HG02852 (cell line): ENCODE measurements at regions not wholly inside any gene's neighbourhood (a gene's known extent, or its start where the extent isn't known, plus 50 kb on each side); places are given as distances from the start of the nearest gene placed in this dataset.

Experiments used
- ATAC-seq: cut with Tn5 transposase; IDR thresholded peaks from one replicate; pipeline ENCODE4 v1.9.1; 2021; ENCODE audit warnings: mild to moderate bottlenecking, moderate library complexity; ENCODE audit not compliant: unreplicated experiment

DNA sequence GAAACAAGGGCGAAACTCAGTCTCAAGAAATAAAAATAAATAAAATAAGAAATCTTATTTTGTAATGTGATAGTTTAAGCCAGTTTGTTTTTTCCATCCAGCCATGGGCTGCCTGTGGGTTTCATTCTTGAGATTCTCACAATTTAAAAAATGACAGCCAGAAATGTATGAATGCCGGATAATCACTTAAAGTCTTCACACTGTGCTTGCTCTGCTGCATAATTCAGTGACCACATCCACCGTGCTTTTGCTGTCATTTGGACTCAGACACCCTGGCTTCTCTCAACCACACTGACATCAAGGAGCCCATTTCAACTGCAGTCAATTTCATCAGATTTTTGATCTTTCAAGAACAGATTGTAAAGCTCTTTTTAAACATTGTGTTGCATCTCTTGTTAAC lies 61.0 kb upstream of the DAPK1 start:
- ATAC-seq = no peak

- ATAC-seq = no peak
Measured at GRCh38 chr9:87437966-87438365, 59.7 kb upstream of the DAPK1 start.

DNA sequence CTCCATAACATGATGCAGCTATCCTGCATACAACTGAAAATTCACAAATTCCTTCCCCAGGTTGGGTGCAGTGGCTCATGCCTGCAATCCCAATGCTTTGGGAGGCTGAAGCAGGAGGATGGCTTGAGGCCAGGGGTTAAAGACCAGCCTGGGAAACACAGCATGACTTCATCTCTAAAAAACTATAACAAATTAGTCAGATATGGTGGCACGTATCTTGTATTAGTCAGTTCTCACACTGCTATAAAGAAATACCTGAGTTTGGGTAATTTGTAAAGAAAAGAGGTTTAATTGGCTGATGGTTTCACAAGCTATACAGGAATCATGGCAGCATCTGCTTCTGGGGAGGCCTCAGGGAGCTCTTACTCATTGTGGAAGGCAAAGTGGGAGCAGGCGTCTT lies 56.4 kb upstream of the DAPK1 start:
- no peak for ATAC-seq

DNA sequence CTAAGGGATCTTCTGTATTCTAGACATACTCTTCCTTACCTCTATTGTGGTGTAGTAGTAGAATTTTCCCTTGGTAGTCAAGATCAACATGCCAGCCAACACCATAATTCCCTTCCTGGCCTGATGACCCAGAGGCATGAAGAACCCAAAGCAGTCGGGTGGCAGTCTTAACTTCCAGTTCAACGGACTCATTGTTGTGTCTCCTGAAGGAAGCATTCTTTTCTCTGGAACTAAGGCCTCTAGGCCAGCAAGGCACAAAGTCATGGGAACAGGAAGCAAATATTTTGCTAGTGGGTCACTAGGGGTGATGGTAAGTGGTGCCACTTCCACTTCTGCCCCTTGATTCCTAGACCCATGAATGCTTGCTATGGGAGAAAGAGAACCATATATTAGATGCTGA lies 55.2 kb upstream of the DAPK1 start:
- no peak for ATAC-seq

DNA sequence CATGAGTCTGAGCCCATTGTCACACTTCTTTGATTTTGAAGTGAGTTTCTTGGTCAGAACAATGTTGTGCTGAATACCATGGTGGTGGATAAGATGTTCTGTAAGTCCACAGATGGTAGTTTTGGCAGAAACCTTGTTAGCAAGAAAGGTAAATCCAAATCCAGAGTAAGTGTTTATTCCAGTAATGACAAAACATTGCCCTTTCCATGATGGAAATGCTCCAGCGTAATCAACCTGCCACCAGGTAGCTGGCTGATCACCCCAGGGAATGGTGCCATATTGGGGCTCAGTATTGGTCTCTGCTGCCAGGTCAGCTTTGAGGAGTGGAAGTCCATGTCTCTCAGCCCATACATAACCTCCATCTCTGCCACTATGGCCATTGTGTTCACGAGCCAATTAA lies 54.7 kb upstream of the DAPK1 start:
- no peak for ATAC-seq

- no peak for ATAC-seq
Measured at GRCh38 chr9:87443461-87443860, 54.2 kb upstream of the DAPK1 start.

DNA sequence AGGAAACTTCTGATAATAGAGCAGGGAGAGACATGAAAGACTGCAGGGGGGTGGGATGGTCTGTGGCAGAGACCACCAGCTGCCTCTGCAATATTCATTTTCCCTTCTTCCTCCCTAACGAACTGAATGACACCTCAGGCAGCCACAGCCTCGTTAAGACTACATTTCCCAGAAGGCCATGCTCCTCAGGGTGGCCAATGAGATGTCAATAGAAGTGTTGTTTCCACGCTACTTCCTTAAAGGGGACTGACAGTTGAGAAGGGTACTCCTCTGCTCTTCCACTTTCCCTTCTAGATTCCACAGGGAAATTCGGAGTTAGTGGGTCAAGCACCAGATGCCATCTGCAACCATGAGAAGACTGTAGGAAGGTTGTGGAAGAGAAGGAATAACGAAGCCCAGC lies 52.0 kb upstream of the DAPK1 start:
- ATAC-seq = peak; percentile 95

DNA sequence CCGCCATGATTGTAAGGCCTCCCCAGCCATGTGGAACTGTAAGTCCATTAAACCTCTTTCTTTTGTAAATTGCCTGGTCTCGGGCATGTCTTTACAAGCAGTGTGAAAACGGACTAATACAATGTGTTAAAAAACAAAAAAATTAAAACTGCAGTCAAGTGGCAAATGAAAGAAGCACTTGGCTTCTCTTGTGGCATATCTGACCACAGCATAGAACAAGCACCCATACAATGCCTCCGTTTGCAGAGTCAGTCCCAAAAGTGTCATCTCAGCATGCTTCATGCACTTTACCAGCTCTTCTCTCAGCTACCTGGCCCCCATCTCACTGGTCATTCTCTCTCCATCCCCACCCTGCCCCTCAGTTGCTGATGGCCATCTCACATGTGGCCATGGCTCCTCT lies 51.1 kb upstream of the DAPK1 start:
- ATAC-seq = no peak

DNA sequence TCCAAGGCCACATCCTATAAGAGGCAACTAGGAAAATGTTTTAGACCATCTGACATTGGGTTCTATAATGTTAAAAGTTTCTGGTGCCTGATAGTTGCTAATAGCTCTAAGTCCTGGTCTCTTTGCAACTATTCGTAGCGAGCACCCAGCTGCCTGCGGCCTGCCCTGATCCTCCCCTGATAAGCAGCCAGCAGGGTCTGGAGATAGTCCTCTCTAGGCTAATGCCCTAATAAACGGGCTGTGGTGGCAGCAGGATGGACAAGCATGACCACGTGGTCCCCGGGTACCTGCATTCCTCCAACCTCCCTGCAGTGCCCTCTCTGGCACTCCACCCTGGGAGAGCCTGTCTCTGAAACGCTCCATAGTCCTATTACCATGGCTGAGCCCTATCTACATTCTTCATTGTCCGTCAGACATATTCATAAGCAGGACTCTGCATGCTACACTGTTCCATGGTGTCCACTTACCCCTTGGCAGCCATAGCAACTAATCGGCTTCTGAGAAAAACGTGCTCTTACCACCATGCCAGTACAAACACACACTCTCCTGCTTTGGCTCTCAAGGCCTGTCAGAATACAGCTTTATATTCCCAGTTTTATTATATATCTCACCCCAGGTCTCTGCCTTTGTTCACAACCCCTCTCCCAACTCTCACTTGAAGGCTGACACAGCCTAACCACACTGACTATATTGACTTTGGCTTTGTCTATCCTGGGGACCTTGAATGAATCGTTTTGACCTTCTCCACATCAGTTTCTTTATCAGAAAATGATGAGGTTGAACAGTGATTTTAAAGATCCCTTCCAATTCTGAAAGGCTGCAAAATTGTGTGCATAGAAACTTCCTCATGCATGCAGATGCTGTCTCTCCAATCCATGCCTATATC lies 49.9 kb upstream of the DAPK1 start:
- no peak for ATAC-seq
